Osteoblast (primary cell): ENCODE measurements at regions not wholly inside any gene's neighbourhood (a gene's known extent, or its start where the extent isn't known, plus 50 kb on each side); places are given as distances from the start of the nearest gene placed in this dataset.

Experiments used
- DNase-seq: peaks from one replicate; pipeline ENCODE4 v3.0.0; 2011; ENCODE audit warnings: low spot score, mixed read lengths; ENCODE audit not compliant: insufficient read length; ENCODE audit errors: missing footprints
- H2AFZ ChIP-seq: 2 replicates; pipeline ENCODE4 v1.6.0; 2011; ENCODE audit warnings: mild to moderate bottlenecking, low read length
- H3K27ac ChIP-seq: 2 replicates; pipeline ENCODE4 v1.5.1; 2011; ENCODE audit warnings: mild to moderate bottlenecking, low read depth, low read length, moderate library complexity
- H3K27me3 ChIP-seq: 2 replicates; pipeline ENCODE4 v1.6.0; 2012; ENCODE audit warnings: mild to moderate bottlenecking, control low read depth, inconsistent platforms, low read length, moderate library complexity; ENCODE audit not compliant: insufficient read depth
- H3K36me3 ChIP-seq: 2 replicates; pipeline ENCODE4 v1.5.1; 2011; ENCODE audit warnings: mild to moderate bottlenecking, low read length, control low read depth, moderate library complexity; ENCODE audit not compliant: insufficient read depth
- H3K4me1 ChIP-seq: 2 replicates; pipeline ENCODE4 v1.5.1; 2011; ENCODE audit warnings: mild to moderate bottlenecking, low read length, control low read depth, moderate library complexity; ENCODE audit not compliant: insufficient read depth
- H3K4me2 ChIP-seq: 2 replicates; pipeline ENCODE4 v1.6.0; 2011; ENCODE audit warnings: mild to moderate bottlenecking, low read length; ENCODE audit not compliant: insufficient read depth
- H3K4me3 ChIP-seq: fragments of 200-600 bp; sonication (generic); 3 replicates; pipeline ENCODE4 v1.5.1; 2012; ENCODE audit warnings: mild to moderate bottlenecking, low read length, inconsistent platforms; ENCODE audit not compliant: insufficient read depth
- H3K79me2 ChIP-seq: 2 replicates; pipeline ENCODE4 v1.6.0; 2012; ENCODE audit warnings: mild to moderate bottlenecking, low read length, control low read depth, inconsistent platforms; ENCODE audit not compliant: insufficient read depth
- H3K9me3 ChIP-seq: 2 replicates; pipeline ENCODE4 v1.5.1; 2011; ENCODE audit warnings: low read depth, low read length, control low read depth
- H4K20me1 ChIP-seq: 2 replicates; pipeline ENCODE4 v1.6.0; 2012; ENCODE audit warnings: mild to moderate bottlenecking, low read length, control low read depth; ENCODE audit not compliant: insufficient read depth
- TF ChIP-seq, protein P1 (sequence below): IDR thresholded peaks from 2 replicates; pipeline ENCODE4 v1.5.1; 2011; ENCODE audit warnings: mild to moderate bottlenecking, low read depth, low read length, moderate library complexity; ENCODE audit errors: extremely low read depth

DNA sequence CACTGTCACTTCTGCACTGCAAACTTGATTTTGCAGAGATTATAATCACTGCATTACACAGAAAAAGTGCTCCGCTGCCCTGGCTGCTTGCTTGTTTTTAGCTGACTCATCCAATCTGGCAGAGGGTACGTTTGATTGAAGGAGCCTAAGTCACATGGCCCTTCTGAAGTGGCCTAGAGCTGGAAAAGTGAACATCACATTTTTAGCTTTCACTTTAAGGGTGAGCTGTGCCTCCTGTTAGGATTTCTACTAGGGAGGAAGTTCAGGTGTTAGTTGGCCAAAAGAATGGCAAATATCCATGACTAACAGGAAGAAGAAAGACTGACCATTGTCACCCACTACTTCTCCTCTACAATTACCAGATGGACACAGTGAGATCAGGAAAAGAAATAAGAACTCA is 889.1 kb upstream of the MAP3K7 start:
- Histone ChIP-seq H3K4me3 (no peak overlapping the region), H3K27ac (no peak overlapping the region), H3K36me3 (no peaks in the 10 kb centered on the region), H3K79me2 (no peaks in the 10 kb centered on the region), H3K27me3 (no peaks in the 10 kb centered on the region), H3K4me1 (no peaks in the 10 kb centered on the region), H2AFZ (no peak overlapping the region), H3K9me3 (no peaks in the 10 kb centered on the region), H4K20me1 (no peaks in the 10 kb centered on the region), H3K4me2 (no peak overlapping the region)
- TF ChIP-seq, protein P1, sequence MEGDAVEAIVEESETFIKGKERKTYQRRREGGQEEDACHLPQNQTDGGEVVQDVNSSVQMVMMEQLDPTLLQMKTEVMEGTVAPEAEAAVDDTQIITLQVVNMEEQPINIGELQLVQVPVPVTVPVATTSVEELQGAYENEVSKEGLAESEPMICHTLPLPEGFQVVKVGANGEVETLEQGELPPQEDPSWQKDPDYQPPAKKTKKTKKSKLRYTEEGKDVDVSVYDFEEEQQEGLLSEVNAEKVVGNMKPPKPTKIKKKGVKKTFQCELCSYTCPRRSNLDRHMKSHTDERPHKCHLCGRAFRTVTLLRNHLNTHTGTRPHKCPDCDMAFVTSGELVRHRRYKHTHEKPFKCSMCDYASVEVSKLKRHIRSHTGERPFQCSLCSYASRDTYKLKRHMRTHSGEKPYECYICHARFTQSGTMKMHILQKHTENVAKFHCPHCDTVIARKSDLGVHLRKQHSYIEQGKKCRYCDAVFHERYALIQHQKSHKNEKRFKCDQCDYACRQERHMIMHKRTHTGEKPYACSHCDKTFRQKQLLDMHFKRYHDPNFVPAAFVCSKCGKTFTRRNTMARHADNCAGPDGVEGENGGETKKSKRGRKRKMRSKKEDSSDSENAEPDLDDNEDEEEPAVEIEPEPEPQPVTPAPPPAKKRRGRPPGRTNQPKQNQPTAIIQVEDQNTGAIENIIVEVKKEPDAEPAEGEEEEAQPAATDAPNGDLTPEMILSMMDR = no peak
- no peak for DNase-seq

DNA sequence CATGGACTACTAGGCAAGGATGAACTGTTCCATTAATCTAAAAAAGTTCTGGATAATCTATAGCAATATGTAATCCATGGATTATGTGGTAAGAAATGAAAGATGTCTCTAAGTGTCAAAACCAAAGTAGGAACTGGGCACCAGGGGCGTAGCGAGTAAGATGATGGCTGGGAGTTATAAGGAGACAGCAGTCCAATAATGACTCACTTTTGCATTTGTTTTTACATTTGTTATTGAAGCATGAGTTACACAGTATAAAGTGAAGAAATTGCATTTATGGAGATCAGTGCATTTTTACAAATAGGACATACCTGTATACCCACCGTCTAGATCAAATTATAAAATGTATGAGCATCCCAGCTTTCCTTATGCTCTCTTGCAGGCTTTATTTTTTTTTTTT is 878.5 kb upstream of the MAP3K7 start:
- no peak overlapping the region for H3K27ac ChIP-seq

DNA sequence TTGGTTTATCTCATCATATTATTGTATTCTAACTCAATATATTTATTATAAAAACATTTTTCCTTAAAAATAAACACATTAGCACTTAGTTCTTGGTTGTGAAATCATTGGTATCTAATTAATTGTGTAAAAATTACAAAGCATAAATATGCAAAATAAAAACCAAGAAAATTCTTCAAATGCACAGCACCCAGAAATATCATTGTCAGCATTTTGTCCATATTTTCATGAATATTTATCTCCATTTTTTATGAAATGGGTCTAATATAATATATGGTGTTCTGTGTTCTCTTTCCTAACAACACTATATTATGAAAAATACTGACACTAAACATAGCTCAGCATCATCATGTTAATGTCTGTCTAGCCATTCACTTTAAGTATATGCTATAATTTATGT is 877.8 kb upstream of the MAP3K7 start:
- no peak overlapping the region for H2AFZ ChIP-seq
- no peaks in the 10 kb centered on the region for H3K79me2 ChIP-seq

More for the DNA sequence above, 878.5 kb upstream of the MAP3K7 start:
- TF ChIP-seq, protein P1 = no peak
- Histone ChIP-seq H3K79me2 (no peaks in the 10 kb centered on the region), H4K20me1 (no peaks in the 10 kb centered on the region), H3K4me2 (no peak overlapping the region), H2AFZ (no peak overlapping the region), H3K4me3 (no peak overlapping the region), H3K36me3 (no peaks in the 10 kb centered on the region), H3K4me1 (no peaks in the 10 kb centered on the region), H3K27me3 (no peaks in the 10 kb centered on the region), H3K9me3 (no peaks in the 10 kb centered on the region)
- DNase-seq = no peak

DNA sequence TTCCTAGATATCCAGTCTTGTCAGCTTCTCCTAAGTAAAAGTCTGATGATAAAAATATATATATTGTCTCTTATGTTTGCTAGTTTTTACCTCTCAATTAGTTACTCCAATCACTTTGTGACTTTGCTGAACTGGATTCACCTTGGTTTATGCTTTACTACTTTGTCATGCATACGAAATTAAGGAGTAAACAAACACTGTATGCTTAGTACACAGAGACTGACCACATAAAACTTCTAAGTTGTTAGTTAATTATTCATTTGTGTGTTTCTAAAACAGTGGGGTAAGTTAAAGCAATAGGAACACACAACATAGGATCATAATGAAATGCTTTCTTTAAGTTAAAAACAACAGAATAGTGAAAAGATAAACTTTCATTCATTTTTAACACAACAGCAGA is 877.3 kb upstream of the MAP3K7 start:
- Histone ChIP-seq H3K79me2 (no peaks in the 10 kb centered on the region), H3K27me3 (no peaks in the 10 kb centered on the region), H4K20me1 (no peaks in the 10 kb centered on the region), H3K27ac (no peak overlapping the region), H3K4me3 (no peak overlapping the region), H3K9me3 (no peaks in the 10 kb centered on the region), H3K4me2 (no peak overlapping the region), H2AFZ (no peak overlapping the region), H3K4me1 (no peaks in the 10 kb centered on the region), H3K36me3 (no peaks in the 10 kb centered on the region)
- DNase-seq = no peak
- TF ChIP-seq, protein P1 = no peak

More for the DNA sequence above, 877.8 kb upstream of the MAP3K7 start:
- TF ChIP-seq, protein P1 = no peak
- Histone ChIP-seq H3K4me2 (no peak overlapping the region), H3K36me3 (no peaks in the 10 kb centered on the region), H3K9me3 (no peaks in the 10 kb centered on the region), H3K4me1 (no peaks in the 10 kb centered on the region), H4K20me1 (no peaks in the 10 kb centered on the region), H3K27ac (no peak overlapping the region), H3K27me3 (no peaks in the 10 kb centered on the region), H3K4me3 (no peak overlapping the region)
- DNase-seq = no peak
